ENCODE measurements at regions not wholly inside any gene's neighbourhood (a gene's known extent, or its start where the extent isn't known, plus 50 kb on each side); places are given as distances from the start of the nearest gene placed in this dataset.

- intact Hi-C loops (cut with micrococcal nuclease; ENCODE audit: unreplicated experiment) = loop anchor here (10.0 kb wide), 1 partner anchor 173 kb away; no protein-coding TSS in a partner anchor
- POLR2A ChIA-PET = no interaction called here
- H3K9me3 Mint-ChIP-seq (ENCODE audit: unreplicated experiment) = no peaks in the 10 kb centered on the region
- Histone ChIP-seq H3K4me3 (ENCODE audit: low read depth, low read length) (no peak overlapping the region), H3K27me3 (replicated peaks; ENCODE audit: control insufficient read depth, insufficient read depth, low read length) (no peaks in the 10 kb centered on the region), H3K9me3 (no peaks in the 10 kb centered on the region), H3K36me3 (ENCODE audit: control insufficient read depth, insufficient read depth, low read length) (no peaks in the 10 kb centered on the region), H3K4me1 (no peaks in the 10 kb centered on the region)
- no peak for DNase-seq
- no peak overlapping the region for H3K27ac Mint-ChIP-seq (ENCODE audit: unreplicated experiment)
- no TSS peak for BruUV-seq (replicated peaks)
- no peaks in the 10 kb centered on the region for H3K4me1 Mint-ChIP-seq (ENCODE audit: low read depth, unreplicated experiment)
- CTCF ChIA-PET = no interaction called here
- H3K4me3 Mint-ChIP-seq (ENCODE audit: unreplicated experiment) = no peak overlapping the region
- peaks cover 7% of the 10 kb centered on the region for H3K27me3 Mint-ChIP-seq (ENCODE audit: insufficient read depth, unreplicated experiment)
- no peak for TF ChIP-seq CTCF (IDR thresholded peaks at IDR 0.05; ENCODE audit: insufficient read depth in 1 of 2, low read depth in 1 of 2, low read length in 1 of 2, severe bottlenecking in 1 of 2, unreplicated experiment in 1 of 2)
- H3K36me3 Mint-ChIP-seq (ENCODE audit: insufficient read depth, unreplicated experiment) = no peaks in the 10 kb centered on the region
Observed at GRCh38 chr10:105697290-105697780, 1056.2 kb downstream of the SORCS3 start.

- POLR2A ChIA-PET = no interaction called here
Observed at GRCh38 chr10:105691811-105692210, 1050.7 kb downstream of the SORCS3 start.

GRCh38 chr10:105682911-105683310 is 1041.8 kb downstream of the SORCS3 start:
- TF ChIP-seq CTCF (IDR thresholded peaks at IDR 0.05; ENCODE audit: insufficient read depth in 1 of 2, low read depth in 1 of 2, low read length in 1 of 2, severe bottlenecking in 1 of 2, unreplicated experiment in 1 of 2) = no peak
- Histone ChIP-seq H3K4me3 (ENCODE audit: low read depth, low read length) (no peak overlapping the region), H3K36me3 (ENCODE audit: control insufficient read depth, insufficient read depth, low read length) (no peaks in the 10 kb centered on the region), H3K4me1 (no peaks in the 10 kb centered on the region), H3K27me3 (replicated peaks; ENCODE audit: control insufficient read depth, insufficient read depth, low read length) (no peaks in the 10 kb centered on the region), H3K9me3 (no peaks in the 10 kb centered on the region)
- H3K27me3 Mint-ChIP-seq (ENCODE audit: insufficient read depth, unreplicated experiment) = no peaks in the 10 kb centered on the region
- H3K4me3 Mint-ChIP-seq (ENCODE audit: unreplicated experiment) = no peak overlapping the region
- no peaks in the 10 kb centered on the region for H3K36me3 Mint-ChIP-seq (ENCODE audit: insufficient read depth, unreplicated experiment)
- no peak overlapping the region for H3K27ac Mint-ChIP-seq (ENCODE audit: unreplicated experiment)
- ChIA-PET CTCF (no interaction called here), POLR2A (no interaction called here)
- no peak for DNase-seq
- peaks cover 6% of the 10 kb centered on the region for H3K9me3 Mint-ChIP-seq (ENCODE audit: unreplicated experiment)
- no peaks in the 10 kb centered on the region for H3K4me1 Mint-ChIP-seq (ENCODE audit: low read depth, unreplicated experiment)
- no TSS peak for BruUV-seq (replicated peaks)
- intact Hi-C loops (cut with micrococcal nuclease; ENCODE audit: unreplicated experiment) = no loop called here

More at GRCh38 chr10:105691811-105692210, 1050.7 kb downstream of the SORCS3 start:
- Mint-ChIP-seq H3K36me3 (ENCODE audit: insufficient read depth, unreplicated experiment) (no peaks in the 10 kb centered on the region), H3K9me3 (ENCODE audit: unreplicated experiment) (no peaks in the 10 kb centered on the region), H3K4me3 (ENCODE audit: unreplicated experiment) (no peak overlapping the region), H3K27me3 (ENCODE audit: insufficient read depth, unreplicated experiment) (peaks cover 3% of the 10 kb centered on the region), H3K4me1 (ENCODE audit: low read depth, unreplicated experiment) (no peaks in the 10 kb centered on the region), H3K27ac (ENCODE audit: unreplicated experiment) (no peak overlapping the region)
- Histone ChIP-seq H3K9me3 (no peaks in the 10 kb centered on the region), H3K4me3 (ENCODE audit: low read depth, low read length) (no peak overlapping the region), H3K36me3 (ENCODE audit: control insufficient read depth, insufficient read depth, low read length) (no peaks in the 10 kb centered on the region), H3K27me3 (replicated peaks; ENCODE audit: control insufficient read depth, insufficient read depth, low read length) (no peaks in the 10 kb centered on the region), H3K4me1 (peaks cover 5% of the 10 kb centered on the region; the same call in 1 of the 2 replicates)
- no TSS peak for BruUV-seq (replicated peaks)
- DNase-seq = peak in 1 of 2 experiments; percentile 40
- CTCF ChIA-PET = no interaction called here
- TF ChIP-seq CTCF (IDR thresholded peaks at IDR 0.05; ENCODE audit: insufficient read depth in 1 of 2, low read depth in 1 of 2, low read length in 1 of 2, severe bottlenecking in 1 of 2, unreplicated experiment in 1 of 2) = peak in 1 of 2 experiments; percentile 43
- intact Hi-C loops (cut with micrococcal nuclease; ENCODE audit: unreplicated experiment) = loop anchor here (1.0 to 10.0 kb wide), 3 partner anchors 167 to 765 kb away; no protein-coding TSS in a partner anchor

Data from Caco-2 (cell line).